HepG2 (cell line): ENCODE measurements at regions not wholly inside any gene's neighbourhood (a gene's known extent, or its start where the extent isn't known, plus 50 kb on each side); places are given as distances from the start of the nearest gene placed in this dataset.

Experiments used
- ATAC-seq: fragments of 200-7000 bp; cut with Tn5 transposase; 3 replicates; pipeline ENCODE4 v1.9.1; 2020; ENCODE audit warnings: mild to moderate bottlenecking, moderate library complexity
- BruUV-seq: library from RNA; stranded (reverse); fragments of 400-500 nt; replicated peaks from 2 replicates; lab custom pipeline; 2021; lab: Mats Ljungman, UMichigan
- CTCF ChIA-PET: fragments of 300-600 bp; formaldehyde crosslinking; extraction: SDS; loops from one replicate; lab custom pipeline; 2021; ENCODE audit warnings: low total read pairs, inconsistent platforms, low intra/inter-chr PET ratio; lab: Yijun Ruan, JAX
- POLR2A ChIA-PET: fragments of 350-600 bp; sonication (Branson Sonifier 250); formaldehyde crosslinking; loops from one replicate; lab custom pipeline; 2020; ENCODE audit warnings: antibody characterized with exemption, inconsistent platforms; lab: Yijun Ruan, JAX
- DNase-seq: peaks from one replicate; pipeline ENCODE4 v3.0.0-alpha.2; 2015; ENCODE audit warnings: low spot score
- FAIRE-seq: peaks from 3 replicates; lab custom pipeline; 2011; peaks lifted over from hg19 to GRCh38; lab: Jason Lieb, UNC
- H2AFZ ChIP-seq: one replicate; pipeline ENCODE4 v1.6.1; 2011; ENCODE audit warnings: low read length, inconsistent platforms
- H3K27ac ChIP-seq: fragments of 300-600 bp; 3 replicates; pipeline ENCODE4 v1.8.0; 2011; ENCODE audit warnings: mixed run types, mild to moderate bottlenecking, mixed read lengths, low read length, inconsistent platforms; ENCODE audit not compliant: insufficient read depth; ENCODE audit errors: extremely low read length
- H3K27me3 ChIP-seq, 2 experiments: fragments of 200-600 bp in 1 of 2; 2 replicates in 1 of 2; 3 replicates in 1 of 2; pipeline versions ENCODE4 v1.6.0 to v1.8.0; 2011; ENCODE audit warnings: low read length in 2 of 2, mild to moderate bottlenecking in 2 of 2, moderate library complexity in 2 of 2, inconsistent platforms in 1 of 2; ENCODE audit not compliant: insufficient read depth in 2 of 2, control insufficient read depth in 1 of 2
- H3K36me3 ChIP-seq, 2 experiments: fragments of 200-600 bp in 1 of 2; replicated peaks in 1 of 2; 2 replicates in 1 of 2; 3 replicates in 1 of 2; pipeline versions ENCODE4 v1.5.1 to v1.8.0; 2011; ENCODE audit warnings: low read length in 2 of 2, inconsistent platforms in 1 of 2; ENCODE audit not compliant: insufficient read depth in 2 of 2, control insufficient read depth in 1 of 2
- H3K4me1 ChIP-seq: 2 replicates; pipeline ENCODE4 v1.5.1; 2012; ENCODE audit warnings: low read length, inconsistent platforms; ENCODE audit not compliant: insufficient read depth
- H3K4me2 ChIP-seq: 2 replicates; pipeline ENCODE4 v1.6.0; 2011; ENCODE audit warnings: low read depth, low read length, inconsistent platforms
- H3K4me3 ChIP-seq, 3 experiments: fragments of 200-600 bp in 1 of 3; sonication (generic), shearing (Covaris generic) in 1 of 3; replicated peaks in 1 of 3; 2 replicates each; pipeline ENCODE4 v1.5.1; 2011 to 2016; ENCODE audit warnings: low read length in 3 of 3, inconsistent platforms in 2 of 3, low read depth in 2 of 3, mild to moderate bottlenecking in 2 of 3, control low read depth in 1 of 3, mixed read lengths in 1 of 3; ENCODE audit not compliant: insufficient read depth in 1 of 3
- H3K79me2 ChIP-seq: one replicate; pipeline ENCODE4 v1.6.1; 2011; ENCODE audit warnings: low read length, inconsistent platforms; ENCODE audit not compliant: insufficient read depth
- H3K9ac ChIP-seq: 2 replicates; pipeline ENCODE4 v1.6.0; 2011; ENCODE audit warnings: mild to moderate bottlenecking, low read depth, low read length, inconsistent platforms; ENCODE audit not compliant: insufficient read depth
- H3K9me3 ChIP-seq: 2 replicates; pipeline ENCODE4 v1.5.1; 2012; ENCODE audit warnings: mild to moderate bottlenecking, low read length
- H4K20me1 ChIP-seq: 2 replicates; pipeline ENCODE4 v1.6.0; 2011; ENCODE audit warnings: inconsistent platforms, mild to moderate bottlenecking, low read length, moderate library complexity; ENCODE audit not compliant: insufficient read depth
- HDAC1 ChIP-seq: sonication (generic); formaldehyde crosslinking; IDR thresholded peaks from 2 replicates; pipeline ENCODE4 v1.5.1; 2020; ENCODE audit warnings: mild to moderate bottlenecking, missing genetic modification reagents
- HNF1B ChIP-seq: sonication (generic); formaldehyde crosslinking; IDR thresholded peaks from 2 replicates; pipeline ENCODE4 v1.5.1; 2020; ENCODE audit warnings: mild to moderate bottlenecking, moderate library complexity, missing genetic modification reagents
- MIER2 ChIP-seq: IDR thresholded peaks from 2 replicates; pipeline ENCODE4 v1.6.1; 2016; ENCODE audit warnings: missing biosample characterization, missing genetic modification reagents
- PRDM15 ChIP-seq: sonication (generic); formaldehyde crosslinking; IDR thresholded peaks from 2 replicates; pipeline ENCODE4 v1.4.0; 2020; ENCODE audit warnings: missing genetic modification reagents
- SUZ12 ChIP-seq: fragments of 150-350 bp; IDR thresholded peaks from 2 replicates; pipeline ENCODE4 v1.6.1; 2014; ENCODE audit warnings: low read depth, low read length
- TMF1 ChIP-seq: sonication (generic); formaldehyde crosslinking; IDR thresholded peaks from 2 replicates; pipeline ENCODE4 v1.8.1; 2022; ENCODE audit warnings: low read depth, missing genetic modification reagents
- ZFP36L2 ChIP-seq: sonication (generic); formaldehyde crosslinking; IDR thresholded peaks from 2 replicates; pipeline ENCODE4 v1.4.0; 2020; ENCODE audit warnings: missing genetic modification reagents
- ZNF274 ChIP-seq: sonication (generic); formaldehyde crosslinking; IDR thresholded peaks from 2 replicates; pipeline ENCODE4 v1.5.1; 2020; ENCODE audit warnings: mild to moderate bottlenecking, missing genetic modification reagents
- ZNF879 ChIP-seq: sonication (generic); formaldehyde crosslinking; IDR thresholded peaks from 2 replicates; pipeline ENCODE4 v1.8.1; 2023; ENCODE audit warnings: missing genetic modification reagents
- whole genome bisulfite sequencing: methylation state at CpG from one replicate; pipeline ENCODE4 v1.1.6; 2017; ENCODE audit warnings: low lambda C conversion rate; 5-methylcytosine and 5-hydroxymethylcytosine counted together
- in situ Hi-C: cut with HindIII; loops from 2 replicates; pipeline ENCODE4 v1.10.0; 2017; ENCODE audit warnings: low pct_unique_long_range_greater_than_20kb; ENCODE audit not compliant: extremely low pct_ligation_motif_present
- intact Hi-C: fragments of 100-400 bp; cut with micrococcal nuclease; formaldehyde crosslinking; loops from one replicate; pipeline ENCODE4 v1.10.0; 2022; ENCODE audit not compliant: unreplicated experiment
- TF ChIP-seq, protein P1 (sequence below): IDR thresholded peaks from 2 replicates; pipeline ENCODE4 v1.6.1; 2016; ENCODE audit warnings: missing genetic modification reagents, missing compliant biosample characterization
- TF ChIP-seq, protein P2 (sequence below), 2 experiments: fragments of 450-650 bp in 1 of 2; sonication (generic) in 1 of 2; formaldehyde crosslinking; IDR thresholded peaks; 2 replicates each; pipeline versions ENCODE4 v1.5.0 to v1.8.0; 2020 to 2022; ENCODE audit warnings: mild to moderate bottlenecking in 1 of 2, missing genetic modification reagents in 1 of 2
- TF ChIP-seq, protein P3 (sequence below): sonication (generic); formaldehyde crosslinking; IDR thresholded peaks from 2 replicates; pipeline ENCODE4 v1.4.0; 2020; ENCODE audit warnings: mild to moderate bottlenecking, low read depth, missing genetic modification reagents

- peaks cover 6% of the 10 kb centered on the region for H3K4me1 ChIP-seq
- H3K9me3 ChIP-seq = no peaks in the 10 kb centered on the region
- BruUV-seq = no TSS peak
- DNase-seq = no peak
- POLR2A ChIA-PET = no interaction called here
- no peak overlapping the region for H2AFZ ChIP-seq
- no peak for ATAC-seq
- no peak for TF ChIP-seq MIER2
- TF ChIP-seq SUZ12 = no peak
- no peak for TF ChIP-seq PRDM15 (CRISPR knock-in tag)
- TF ChIP-seq, protein P1, sequence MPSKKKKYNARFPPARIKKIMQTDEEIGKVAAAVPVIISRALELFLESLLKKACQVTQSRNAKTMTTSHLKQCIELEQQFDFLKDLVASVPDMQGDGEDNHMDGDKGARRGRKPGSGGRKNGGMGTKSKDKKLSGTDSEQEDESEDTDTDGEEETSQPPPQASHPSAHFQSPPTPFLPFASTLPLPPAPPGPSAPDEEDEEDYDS (CRISPR knock-in tag) = no peak
- TF ChIP-seq ZNF274 (CRISPR knock-in tag) = no peak
- TF ChIP-seq, protein P2, sequence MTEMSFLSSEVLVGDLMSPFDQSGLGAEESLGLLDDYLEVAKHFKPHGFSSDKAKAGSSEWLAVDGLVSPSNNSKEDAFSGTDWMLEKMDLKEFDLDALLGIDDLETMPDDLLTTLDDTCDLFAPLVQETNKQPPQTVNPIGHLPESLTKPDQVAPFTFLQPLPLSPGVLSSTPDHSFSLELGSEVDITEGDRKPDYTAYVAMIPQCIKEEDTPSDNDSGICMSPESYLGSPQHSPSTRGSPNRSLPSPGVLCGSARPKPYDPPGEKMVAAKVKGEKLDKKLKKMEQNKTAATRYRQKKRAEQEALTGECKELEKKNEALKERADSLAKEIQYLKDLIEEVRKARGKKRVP (CRISPR knock-in tag; IDR thresholded peaks at IDR 0.05) = no peak
- TF ChIP-seq ZFP36L2 (CRISPR knock-in tag) = no peak
- TF ChIP-seq ZNF879 = no peak
- TF ChIP-seq TMF1 (CRISPR knock-in tag) = no peak
- no peak for TF ChIP-seq HNF1B (CRISPR knock-in tag)
- no peak for TF ChIP-seq HDAC1
- TF ChIP-seq, protein P3, sequence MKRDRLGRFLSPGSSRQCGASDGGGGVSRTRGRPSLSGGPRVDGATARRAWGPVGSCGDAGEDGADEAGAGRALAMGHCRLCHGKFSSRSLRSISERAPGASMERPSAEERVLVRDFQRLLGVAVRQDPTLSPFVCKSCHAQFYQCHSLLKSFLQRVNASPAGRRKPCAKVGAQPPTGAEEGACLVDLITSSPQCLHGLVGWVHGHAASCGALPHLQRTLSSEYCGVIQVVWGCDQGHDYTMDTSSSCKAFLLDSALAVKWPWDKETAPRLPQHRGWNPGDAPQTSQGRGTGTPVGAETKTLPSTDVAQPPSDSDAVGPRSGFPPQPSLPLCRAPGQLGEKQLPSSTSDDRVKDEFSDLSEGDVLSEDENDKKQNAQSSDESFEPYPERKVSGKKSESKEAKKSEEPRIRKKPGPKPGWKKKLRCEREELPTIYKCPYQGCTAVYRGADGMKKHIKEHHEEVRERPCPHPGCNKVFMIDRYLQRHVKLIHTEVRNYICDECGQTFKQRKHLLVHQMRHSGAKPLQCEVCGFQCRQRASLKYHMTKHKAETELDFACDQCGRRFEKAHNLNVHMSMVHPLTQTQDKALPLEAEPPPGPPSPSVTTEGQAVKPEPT (CRISPR knock-in tag) = no peak
- TF ChIP-seq, all 625 proteins: peak for 0
- WGBS = 36% methylated on average over 9 of the region's 11 CpGs
- no peak for FAIRE-seq
- Histone ChIP-seq H3K27ac (no peak overlapping the region), H3K9ac (no peak overlapping the region), H3K4me2 (no peak overlapping the region), H3K4me3 (no peak overlapping the region), H4K20me1 (no peaks in the 10 kb centered on the region), H3K79me2 (no peaks in the 10 kb centered on the region), H3K36me3 (no peaks in the 10 kb centered on the region), H3K27me3 (peaks cover 0 to 11% of the 10 kb centered on the region in 2 experiments; a peak in 3 of 5 replicates)
- in situ Hi-C loops = no loop called here
- CTCF ChIA-PET = no interaction called here
- intact Hi-C loops = no loop called here
Measured at GRCh38 chr5:133819977-133820471, 148.4 kb downstream of the C5orf15 start.
